OCI-LY7 (cell line): ENCODE measurements at regions not wholly inside any gene's neighbourhood (a gene's known extent, or its start where the extent isn't known, plus 50 kb on each side); places are given as distances from the start of the nearest gene placed in this dataset.

ENCODE experiments used
- EZH2phosphoT487 ChIP-seq: fragments of 200-600 bp; sonication (generic); IDR thresholded peaks from 2 replicates; pipeline ENCODE4 v1.6.1; 2018; ENCODE audit warnings: low read depth, borderline replicate concordance, mild to moderate bottlenecking, mixed run types, antibody characterized with exemption, low read length, moderate library complexity, mixed read lengths
- TF ChIP-seq, protein P1 (sequence below): fragments of 200-600 bp; sonication (generic); conservative IDR thresholded peaks from 2 replicates; pipeline ENCODE4 v1.5.1; 2014; ENCODE audit warnings: mild to moderate bottlenecking, antibody characterized with exemption, low read length, moderate library complexity, mixed read lengths

DNA sequence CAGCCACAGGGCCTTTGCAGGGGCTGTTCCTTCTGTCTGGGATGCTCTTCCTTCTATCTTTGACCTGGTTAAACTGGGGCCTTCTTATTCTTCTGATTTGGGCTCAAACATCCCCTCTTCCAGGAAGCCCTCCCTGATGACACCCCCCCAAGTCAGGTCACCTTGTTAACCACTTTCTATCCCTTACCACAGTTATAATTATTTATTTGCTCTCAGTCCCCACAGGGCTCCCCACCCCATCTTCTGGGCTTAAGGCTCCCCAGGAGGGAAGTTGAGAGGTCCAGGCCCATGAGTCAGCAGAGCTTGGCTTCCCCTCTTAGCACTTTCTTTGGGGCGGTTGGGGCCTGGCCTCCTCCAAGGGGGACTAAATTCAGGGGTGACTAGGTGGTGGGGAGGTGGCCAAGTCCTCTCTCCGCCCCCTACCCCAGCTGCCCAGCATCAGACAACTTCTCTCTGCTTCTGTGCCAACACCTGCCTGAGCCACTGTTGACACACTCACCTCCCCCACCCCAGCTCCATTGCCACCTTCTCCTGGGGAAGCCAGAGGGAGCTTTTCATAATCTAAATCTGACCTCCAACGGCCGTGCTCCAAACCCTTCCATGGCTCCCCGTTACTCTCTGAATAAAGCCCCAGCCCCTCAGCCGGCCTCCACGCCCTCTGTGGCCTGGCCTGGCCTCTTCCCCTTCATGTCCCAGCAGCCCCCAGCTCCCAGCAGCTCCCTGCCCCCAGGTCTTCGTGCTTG lies 70.0 kb downstream of the CEBPB start:
- TF ChIP-seq, protein P1, sequence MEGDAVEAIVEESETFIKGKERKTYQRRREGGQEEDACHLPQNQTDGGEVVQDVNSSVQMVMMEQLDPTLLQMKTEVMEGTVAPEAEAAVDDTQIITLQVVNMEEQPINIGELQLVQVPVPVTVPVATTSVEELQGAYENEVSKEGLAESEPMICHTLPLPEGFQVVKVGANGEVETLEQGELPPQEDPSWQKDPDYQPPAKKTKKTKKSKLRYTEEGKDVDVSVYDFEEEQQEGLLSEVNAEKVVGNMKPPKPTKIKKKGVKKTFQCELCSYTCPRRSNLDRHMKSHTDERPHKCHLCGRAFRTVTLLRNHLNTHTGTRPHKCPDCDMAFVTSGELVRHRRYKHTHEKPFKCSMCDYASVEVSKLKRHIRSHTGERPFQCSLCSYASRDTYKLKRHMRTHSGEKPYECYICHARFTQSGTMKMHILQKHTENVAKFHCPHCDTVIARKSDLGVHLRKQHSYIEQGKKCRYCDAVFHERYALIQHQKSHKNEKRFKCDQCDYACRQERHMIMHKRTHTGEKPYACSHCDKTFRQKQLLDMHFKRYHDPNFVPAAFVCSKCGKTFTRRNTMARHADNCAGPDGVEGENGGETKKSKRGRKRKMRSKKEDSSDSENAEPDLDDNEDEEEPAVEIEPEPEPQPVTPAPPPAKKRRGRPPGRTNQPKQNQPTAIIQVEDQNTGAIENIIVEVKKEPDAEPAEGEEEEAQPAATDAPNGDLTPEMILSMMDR: no peak
- no peak for TF ChIP-seq EZH2phosphoT487
